GM18502 (cell line): ENCODE measurements at regions not wholly inside any gene's neighbourhood (a gene's known extent, or its start where the extent isn't known, plus 50 kb on each side); places are given as distances from the start of the nearest gene placed in this dataset.

Experiments used
- ATAC-seq: cut with Tn5 transposase; IDR thresholded peaks from one replicate; pipeline ENCODE4 v1.9.1; 2021; ENCODE audit warnings: mild to moderate bottlenecking; ENCODE audit not compliant: unreplicated experiment, poor library complexity

DNA sequence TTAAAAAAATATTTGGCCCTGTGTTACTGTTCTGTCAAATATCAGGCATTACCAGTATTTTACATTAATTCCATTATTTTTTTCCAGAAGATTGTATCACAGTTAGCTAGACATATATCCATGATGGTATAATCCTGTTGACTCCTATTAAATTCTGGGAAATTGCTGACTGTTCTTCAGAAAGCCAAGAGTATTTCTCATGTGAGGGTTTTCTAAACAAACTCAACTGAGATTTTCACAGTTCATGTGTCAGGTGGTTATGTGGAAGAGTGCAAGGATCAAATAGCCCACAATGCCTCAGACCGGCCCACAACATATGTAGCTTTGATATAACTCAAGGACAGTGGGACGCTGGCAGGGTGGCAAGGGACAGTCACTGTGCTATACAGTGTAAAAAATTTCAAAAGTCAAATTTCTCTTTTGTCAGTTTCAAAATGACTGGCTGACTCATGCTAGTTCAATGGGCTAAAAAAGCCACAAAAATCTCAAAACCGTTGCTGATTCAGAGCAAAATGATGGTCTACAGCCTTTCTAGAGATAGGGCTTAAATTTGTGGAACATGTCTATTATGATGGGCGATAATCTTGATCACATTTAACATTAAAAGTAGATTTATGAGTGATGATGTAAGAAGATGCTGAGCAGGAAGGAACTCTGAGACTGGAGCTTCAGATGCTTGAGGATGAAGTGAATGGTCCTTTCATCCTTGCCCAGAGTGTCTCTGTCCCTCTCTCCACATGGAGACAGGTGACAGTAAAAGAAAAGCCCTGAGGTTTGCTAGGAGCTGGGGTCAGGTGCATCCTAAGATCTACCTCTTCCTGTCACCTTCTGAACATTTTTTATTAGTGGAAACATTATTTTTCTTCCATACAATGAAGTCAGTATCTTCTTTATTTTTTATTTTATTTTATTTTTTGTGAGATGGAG is 175.8 kb upstream of the PIEZO2 start:
- peak; percentile 94 for ATAC-seq

DNA sequence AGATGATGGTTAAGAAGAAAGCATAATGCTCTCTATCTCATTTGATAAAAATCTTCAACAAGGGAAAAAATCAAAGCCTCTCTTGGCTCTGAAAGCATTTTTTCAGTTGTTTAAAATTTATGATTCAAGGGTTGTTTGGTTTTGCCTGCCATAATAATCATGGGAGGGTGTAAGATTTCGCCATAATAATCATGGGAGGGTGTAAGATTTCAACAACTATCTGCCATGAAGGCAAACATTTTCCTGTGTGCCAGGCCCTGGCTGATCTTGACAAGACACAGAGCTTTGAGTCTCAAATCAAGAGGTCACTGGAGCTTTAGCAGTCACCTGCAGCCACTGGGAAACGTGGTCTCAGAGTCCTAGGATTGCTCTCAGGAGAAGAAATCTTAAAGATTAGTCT is 175.1 kb upstream of the PIEZO2 start:
- ATAC-seq: no peak

DNA sequence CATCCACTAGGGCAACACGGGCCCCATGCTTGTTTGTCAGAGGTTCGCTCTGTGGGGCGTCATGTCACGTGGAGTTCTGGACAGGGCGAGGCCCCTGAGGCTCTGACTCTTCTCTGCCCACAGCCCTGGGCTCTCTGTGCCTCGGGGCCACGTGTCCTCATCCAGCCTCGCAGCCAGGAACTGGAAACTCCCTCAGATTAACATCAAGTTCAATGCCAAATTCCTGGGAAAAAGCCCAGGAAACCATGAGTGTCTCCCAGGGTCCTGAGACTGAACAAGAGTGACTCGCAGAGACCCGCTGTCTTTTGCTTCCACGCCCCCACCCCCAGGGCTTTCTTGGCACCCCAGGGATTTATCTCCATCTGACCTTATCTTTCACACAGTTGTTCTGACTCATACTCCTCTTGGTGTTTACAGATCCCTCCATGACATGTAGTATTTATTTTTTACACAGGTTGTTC is 174.0 kb upstream of the PIEZO2 start:
- ATAC-seq: no peak

GRCh38 chr18:11322716-11323115 is 173.3 kb upstream of the PIEZO2 start:
- ATAC-seq: no peak

DNA sequence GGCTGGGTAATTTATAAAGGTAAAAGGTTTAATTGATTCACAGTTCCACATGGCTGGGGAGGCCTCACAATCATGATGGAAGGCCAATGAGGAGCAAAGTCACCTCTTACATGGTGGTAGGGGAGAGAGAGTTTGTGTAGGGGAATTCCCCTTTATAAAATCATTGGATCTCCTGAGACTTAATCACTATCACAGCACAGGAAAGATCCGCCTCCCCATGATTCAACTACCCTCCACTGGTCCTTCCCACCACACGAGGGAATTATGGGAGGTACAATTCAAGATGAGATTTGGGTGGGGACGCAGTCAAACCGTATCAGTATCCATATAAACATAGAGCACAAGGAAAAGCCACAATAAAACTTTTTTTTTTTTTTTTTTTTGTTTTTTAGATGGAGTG is 172.6 kb upstream of the PIEZO2 start:
- ATAC-seq: no peak

DNA sequence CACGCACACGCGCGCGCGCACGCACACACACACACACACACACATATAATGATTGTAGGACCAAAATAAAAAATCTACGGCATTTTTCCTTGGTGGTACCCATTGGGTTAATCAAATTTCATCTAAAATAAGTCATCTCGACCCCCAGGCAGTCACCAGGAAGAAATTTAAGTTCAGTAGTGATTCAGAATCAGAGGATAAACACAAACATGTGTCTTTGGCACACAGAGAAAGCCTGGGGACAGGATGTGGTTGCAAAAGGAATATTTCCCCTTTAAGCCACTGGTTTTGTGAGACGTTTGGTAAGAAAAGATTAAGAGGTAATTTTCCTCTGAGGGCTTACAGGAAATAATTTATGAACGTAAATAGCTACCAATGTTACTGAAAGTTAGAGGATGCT is 171.6 kb upstream of the PIEZO2 start:
- ATAC-seq: no peak

- ATAC-seq: no peak
Observed at GRCh38 chr18:11316546-11316945, 167.2 kb upstream of the PIEZO2 start.

DNA sequence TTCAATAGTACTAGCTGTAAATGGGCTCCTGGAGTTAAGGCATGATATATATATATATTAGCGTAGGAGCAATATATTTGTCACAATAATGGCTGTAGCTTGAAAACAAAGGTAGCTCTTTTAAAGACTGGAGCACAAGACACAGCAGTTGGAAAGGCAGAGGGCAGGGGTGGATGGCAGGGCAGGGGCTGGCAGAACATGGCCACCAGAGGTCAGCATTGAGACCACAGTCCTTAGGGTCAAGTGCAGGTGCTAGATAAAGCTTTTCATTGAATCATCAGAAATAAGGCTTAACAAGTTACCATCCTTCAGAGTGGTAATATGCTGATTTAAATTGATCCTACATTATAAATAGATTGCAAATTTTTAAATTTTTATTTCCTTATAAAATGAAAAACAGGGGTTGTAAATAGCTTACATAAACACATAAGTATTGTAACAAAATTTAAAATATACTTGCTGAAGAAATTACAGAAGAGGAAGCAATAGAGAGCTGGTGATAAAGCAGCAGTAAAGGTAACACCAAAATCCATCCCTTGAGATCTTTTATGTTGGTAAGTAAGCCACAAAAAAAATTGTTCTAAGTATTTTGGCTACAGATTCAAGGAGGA is 161.2 kb upstream of the PIEZO2 start:
- ATAC-seq: peak; percentile 53

- ATAC-seq: no peak
Observed at GRCh38 chr18:11309172-11309571, 159.8 kb upstream of the PIEZO2 start.

GRCh38 chr18:11308499-11308898 is 159.1 kb upstream of the PIEZO2 start:
- ATAC-seq: no peak

DNA sequence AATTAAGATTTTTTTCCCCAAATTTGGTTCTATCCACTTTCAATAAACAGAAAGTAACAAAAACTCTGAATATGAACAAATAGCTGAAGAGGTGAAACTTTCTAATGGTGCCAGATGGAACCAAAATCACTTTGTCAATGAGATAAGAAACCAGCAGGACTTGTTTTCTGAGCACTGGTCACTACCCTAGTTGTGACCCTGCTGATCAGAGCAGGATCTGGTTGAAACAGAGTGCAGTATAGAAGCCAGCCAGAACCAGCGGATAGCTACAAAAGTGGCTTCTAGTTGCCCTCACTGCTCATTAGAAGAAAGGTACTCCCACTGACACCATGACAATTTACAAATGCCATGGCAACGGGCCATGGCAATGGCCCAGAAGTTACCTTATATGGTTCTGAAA is 158.3 kb upstream of the PIEZO2 start:
- no peak for ATAC-seq

- ATAC-seq: no peak
Observed at GRCh38 chr18:11305507-11305906, 156.1 kb upstream of the PIEZO2 start.

DNA sequence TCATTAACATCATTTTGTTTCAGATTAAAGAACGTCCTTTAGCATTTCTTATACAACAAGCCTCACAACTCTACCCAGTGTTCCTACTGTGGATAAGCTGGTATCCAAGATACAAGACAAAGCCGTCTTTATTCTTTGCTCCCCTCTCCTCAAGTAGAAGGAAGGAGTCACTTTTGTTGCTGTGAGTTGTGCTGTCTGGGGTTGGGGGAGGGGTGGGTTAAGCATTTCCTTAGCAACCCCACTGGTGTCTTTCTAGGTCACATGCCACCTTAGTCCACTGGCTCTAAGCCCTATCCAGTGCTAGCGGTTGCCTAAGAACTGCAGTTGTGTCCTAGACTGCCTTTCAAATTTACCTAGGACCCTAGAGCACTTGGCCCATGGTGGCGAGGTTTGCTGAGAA is 155.6 kb upstream of the PIEZO2 start:
- ATAC-seq: no peak

DNA sequence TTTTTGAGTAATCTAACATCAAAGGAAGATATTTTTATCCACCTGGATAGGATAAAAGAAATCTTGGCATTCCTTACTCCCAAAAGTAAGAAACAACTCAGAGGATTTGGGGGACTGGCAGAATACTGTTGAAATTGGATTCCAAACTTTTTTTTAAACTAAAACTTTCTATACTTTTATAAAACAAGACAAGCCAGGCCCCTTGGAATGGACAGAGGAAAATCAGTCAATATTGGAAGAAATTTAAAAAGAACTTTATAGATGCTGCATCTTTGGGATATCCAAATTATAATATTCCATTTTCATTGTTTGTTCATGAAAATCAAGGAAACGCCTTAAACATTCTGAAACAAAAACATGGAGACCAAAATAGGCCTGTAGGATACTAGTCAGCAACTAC is 147.6 kb upstream of the PIEZO2 start:
- no peak for ATAC-seq

DNA sequence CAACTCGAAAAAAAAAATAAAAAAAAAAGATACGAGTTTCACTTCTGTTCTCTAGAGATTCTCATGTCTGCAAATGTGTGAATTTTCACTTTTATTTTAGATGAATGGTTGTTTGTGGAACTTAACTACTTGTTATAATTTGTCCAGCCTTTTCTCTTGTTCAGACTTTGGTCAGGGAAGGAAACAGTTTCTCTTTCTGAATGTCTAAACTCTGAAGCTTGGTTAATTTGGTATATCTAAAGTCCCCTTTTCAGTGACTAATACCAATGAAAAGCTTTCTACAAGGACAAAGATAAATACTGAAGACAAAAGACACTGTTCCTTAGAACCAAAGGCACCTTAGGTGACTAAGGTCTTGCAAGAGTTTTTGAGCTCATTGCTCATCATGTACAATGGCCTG is 144.4 kb upstream of the PIEZO2 start:
- no peak for ATAC-seq

DNA sequence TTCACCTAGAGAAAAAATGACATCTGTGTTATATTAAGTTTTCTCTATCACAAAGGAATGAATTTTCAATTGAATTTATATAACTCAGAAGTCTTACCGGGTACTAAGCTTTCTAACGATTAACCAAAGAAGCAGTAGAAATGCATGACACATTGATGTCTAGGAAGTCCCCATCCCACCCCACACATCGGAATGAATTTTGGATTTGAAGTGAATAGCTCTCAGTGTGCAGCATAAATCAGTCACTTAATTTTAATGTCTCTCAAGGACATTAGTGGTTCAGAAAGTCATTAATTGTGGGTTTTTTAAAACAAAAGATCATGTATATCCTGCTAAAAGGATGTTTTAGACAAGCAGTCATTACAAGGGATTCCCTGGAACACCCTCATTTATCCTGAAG is 141.4 kb upstream of the PIEZO2 start:
- ATAC-seq: no peak

DNA sequence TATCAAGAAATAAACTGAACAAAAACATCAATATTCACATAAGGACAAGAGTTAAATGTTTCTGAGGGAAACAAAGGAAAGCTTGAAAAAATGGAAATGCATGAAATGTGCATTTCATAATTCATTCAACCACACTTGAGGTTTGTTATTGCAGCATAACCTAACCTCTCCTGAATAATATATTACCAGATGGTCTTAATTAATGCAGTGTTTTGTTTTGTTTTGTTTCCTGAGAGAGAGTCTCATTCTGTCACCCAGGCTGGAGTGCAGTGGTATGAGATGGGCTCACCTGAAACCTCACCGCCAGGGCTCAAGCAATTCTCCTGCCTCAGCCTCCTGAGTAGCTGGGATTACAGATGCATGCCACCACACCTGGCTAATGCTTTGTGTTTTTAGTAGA is 139.9 kb upstream of the PIEZO2 start:
- no peak for ATAC-seq

DNA sequence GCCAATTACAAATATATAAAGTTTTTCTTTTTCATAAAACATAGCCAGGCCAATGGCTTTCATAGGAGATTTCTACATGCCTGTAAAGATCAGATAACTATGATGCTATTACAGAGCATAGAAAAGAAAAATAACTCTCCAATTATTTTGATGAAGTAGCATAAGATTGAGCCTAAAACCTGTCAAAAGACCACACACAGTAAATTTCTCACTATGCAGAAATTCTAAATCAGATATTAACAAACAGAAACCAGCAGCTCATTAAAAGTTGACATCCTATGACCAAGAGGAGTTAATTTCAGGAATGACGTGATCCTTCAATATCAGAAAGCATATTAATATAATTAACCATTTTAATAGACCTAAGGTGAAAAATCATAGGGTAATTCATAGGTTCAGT is 139.0 kb upstream of the PIEZO2 start:
- ATAC-seq: no peak

DNA sequence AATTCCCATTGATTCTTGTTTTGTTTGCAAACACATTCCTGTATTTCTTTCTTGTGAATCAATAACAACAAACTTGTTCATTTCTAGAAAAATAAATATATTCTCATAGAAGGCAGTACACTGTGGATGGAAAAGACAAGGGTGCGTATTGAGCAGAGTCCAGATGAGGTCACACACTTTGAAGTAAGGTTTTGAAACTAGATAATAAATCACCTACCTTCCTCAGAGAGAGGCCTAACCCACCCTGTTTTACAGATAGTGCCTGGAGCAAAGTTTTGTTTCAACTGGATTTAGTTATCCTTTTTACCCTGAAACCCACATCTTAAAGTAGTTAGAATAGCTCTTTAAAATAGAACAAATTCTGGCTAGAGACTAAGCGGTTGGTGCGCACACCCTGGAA is 137.1 kb upstream of the PIEZO2 start:
- ATAC-seq: no peak

DNA sequence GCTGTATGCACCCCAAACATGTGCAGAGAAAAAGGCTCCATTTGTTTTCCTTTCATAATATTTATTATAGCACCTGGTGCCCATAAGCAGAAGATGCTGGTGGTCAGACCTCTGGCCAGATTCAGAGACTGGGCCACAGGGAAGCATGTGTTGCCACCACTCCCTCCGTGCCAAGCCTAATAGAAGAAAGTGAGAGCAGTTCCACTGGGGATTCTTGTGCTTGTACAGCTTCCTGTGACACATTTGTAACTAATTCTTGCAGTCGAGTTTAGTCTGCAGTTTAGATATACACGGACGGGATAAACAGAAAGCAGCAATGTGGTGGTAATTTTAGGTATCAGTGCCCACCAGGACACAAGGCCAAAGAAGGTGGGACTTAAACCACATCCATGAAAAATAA is 135.4 kb upstream of the PIEZO2 start:
- ATAC-seq: no peak

DNA sequence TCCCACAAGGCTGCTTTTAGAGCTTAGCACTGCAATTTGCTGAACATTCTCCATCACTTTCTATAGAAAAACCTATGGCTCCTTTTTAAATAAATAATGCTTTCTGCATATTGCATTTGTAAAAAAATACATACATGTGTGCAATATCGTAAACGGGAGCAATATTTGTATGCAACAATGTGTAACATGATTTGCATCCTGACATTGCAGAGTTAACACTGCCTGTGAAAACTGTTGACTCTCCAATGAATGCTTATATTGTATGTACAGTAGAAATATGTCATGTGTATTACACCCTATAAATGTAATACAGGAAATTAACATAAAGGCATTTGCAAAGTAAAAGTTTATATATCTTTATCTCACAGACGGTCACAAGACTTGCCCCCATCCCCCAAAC is 135.0 kb upstream of the PIEZO2 start:
- no peak for ATAC-seq
